ENCODE measurements at regions not wholly inside any gene's neighbourhood (a gene's known extent, or its start where the extent isn't known, plus 50 kb on each side); places are given as distances from the start of the nearest gene placed in this dataset.
"Not testable (repeated sequence)": the region's sequence is repeated elsewhere in the genome, so short reads cannot be mapped to it uniquely, and the experiment has no call there.

DNA sequence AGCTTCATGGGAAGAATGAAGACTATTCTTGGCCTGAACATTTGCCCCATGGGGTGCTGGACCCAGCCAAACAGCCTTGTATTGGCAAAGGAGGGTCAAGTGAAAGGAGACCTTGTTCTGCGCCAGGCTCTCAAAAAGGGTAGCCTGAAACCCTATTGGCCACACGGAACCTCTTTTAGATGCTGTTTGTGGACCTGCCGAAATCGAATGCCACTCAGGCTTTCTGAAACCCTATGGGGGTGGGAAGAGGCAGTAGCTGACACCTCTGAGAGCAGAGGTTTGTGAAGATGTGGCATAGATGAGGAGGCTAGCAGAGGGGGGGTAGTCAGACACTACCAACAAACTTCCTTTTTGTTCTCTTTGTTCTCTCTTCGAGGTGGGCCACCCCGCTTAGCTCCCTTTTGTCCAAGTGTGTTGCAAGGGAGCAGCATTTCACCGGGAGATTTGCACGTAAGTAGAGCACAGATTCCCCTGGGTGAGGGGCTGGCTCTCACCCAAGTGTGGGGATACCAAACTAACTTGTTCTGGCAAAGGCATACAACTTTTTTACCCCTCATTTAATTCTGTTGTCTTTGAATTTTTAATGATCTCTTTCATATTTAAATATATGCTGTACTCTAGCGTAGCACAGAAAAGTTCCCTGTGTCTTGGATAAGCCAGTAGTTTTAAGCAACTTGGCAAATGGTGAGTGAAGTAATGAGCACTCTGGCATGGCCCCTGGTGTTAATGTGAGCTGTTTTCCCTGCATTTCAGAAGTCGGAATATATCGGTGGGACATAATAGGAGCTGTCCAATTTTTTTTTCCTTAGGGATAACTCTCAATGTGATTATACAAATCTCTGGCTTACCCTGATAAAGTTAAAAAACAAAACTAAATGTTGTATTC is 107.7 kb downstream of the SEPTIN7 start:
- in situ Hi-C loops (cut with HindIII; ENCODE audit: low sequenced_read_pairs): no loop called here
- peak; percentile 48 for DNase-seq (ENCODE audit: low spot score)

GRCh38 chr7:35909870-35910357 is 109.1 kb downstream of the SEPTIN7 start:
- no peak for DNase-seq (ENCODE audit: low spot score)
- in situ Hi-C loops (cut with HindIII; ENCODE audit: low sequenced_read_pairs): loop anchor here (10.0 kb wide), 1 partner anchor 205 kb away; no protein-coding TSS in a partner anchor

DNA sequence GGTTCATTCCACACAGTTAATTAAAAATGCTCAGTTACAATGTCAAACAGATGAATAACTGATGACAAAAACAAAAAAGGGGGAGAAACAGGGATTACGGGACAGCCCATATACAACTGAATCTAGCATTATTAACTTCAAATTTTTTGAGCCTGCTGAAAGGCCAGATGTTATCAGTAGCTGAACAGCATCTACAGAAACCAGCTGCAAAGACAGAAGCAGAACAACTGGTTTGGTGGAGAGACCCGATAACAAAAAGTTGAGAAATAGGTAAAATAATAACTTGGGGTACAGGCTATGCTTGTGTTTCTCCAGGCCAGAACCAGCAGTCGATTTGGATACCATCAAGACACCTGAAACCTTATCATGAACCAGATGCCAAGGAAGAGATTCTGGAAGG is 109.8 kb downstream of the SEPTIN7 start:
- not testable (repeated sequence) for DNase-seq (ENCODE audit: low spot score)
- in situ Hi-C loops (cut with HindIII; ENCODE audit: low sequenced_read_pairs): loop anchor here (10.0 kb wide), 1 partner anchor 206 kb away; no protein-coding TSS in a partner anchor

DNA sequence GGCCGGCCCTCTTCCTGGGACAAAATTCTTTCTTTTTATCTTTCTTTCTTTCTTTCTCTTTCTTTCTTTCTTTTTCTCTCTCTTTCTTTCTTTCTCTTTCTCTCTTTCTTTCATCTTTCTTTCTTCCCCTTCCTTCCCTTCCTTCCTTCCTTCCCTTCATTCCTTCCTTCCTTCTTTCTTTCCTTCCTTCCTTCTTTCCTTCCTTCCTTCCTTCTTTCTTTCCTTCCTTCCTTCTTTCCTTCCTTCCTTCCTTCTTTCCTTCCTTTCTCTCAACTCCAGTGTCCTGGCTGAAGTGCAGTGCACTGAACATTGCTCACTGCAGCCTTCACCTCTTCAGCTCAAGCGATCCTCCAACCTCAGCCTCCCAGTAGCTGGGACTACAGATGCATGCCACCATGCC is 112.5 kb downstream of the SEPTIN7 start:
- in situ Hi-C loops (cut with HindIII; ENCODE audit: low sequenced_read_pairs): loop anchor here (10.0 kb wide), 1 partner anchor 209 kb away; no protein-coding TSS in a partner anchor
- DNase-seq (ENCODE audit: low spot score): not testable (repeated sequence)

- not testable (repeated sequence) for DNase-seq (ENCODE audit: low spot score)
- in situ Hi-C loops (cut with HindIII; ENCODE audit: low sequenced_read_pairs): loop anchor here (10.0 kb wide), 1 partner anchor 209 kb away; no protein-coding TSS in a partner anchor
These were observed 113.4 kb downstream of the SEPTIN7 start for GRCh38 chr7:35914214-35914613.

DNA sequence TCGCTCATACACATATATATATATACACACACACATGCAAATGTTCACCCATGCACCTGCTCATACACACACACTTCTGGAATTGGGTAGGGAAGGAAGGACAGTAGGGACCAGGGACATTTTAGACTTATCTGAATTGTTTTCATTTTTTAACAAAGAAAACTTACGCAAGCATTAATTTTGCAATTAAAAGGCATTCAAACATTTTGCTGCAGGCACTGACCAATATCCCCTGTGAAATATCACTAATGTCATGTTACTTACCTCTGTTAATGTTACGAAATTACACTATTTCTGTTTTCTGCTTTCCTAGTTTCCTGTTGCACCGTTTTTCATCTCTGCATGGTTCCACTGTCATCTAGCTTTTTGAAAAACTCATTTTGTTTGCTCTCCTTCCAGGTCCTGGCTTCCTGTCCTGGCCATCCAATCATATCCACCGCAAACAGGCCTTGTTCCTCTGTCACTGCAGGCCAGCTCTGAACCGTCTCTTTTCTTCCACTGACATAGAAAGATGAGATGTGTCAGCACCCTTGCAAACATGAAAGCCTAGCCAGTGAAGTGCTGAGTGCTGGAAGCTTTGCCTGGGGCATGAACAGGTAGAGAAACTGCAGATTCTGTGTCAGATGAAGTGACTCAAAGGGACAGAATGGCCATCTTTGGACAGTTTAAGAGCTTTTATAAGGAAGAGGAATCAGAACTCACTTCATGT is 114.5 kb downstream of the SEPTIN7 start:
- DNase-seq (ENCODE audit: low spot score): not testable (repeated sequence)
- in situ Hi-C loops (cut with HindIII; ENCODE audit: low sequenced_read_pairs): loop anchor here (10.0 kb wide), 1 partner anchor 211 kb away; no protein-coding TSS in a partner anchor

DNA sequence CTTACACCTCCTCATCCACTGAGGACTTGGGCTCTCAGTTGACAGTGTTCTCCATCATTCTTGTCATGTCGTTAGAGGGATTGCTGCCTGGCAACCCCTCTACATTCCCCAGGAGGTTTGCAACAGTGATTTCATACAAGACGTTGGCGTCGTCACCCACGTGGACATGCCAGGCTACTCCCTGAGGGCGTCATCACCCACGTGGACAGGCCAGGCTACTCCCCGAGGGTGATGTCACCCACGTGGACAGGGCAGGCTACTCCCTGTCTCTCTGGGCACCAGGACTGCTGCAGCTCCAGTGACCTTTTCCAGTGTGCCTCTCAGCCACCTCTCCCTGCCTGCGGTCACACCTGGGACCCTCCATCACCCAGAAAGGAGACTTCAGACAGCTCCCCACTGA is 117.4 kb downstream of the SEPTIN7 start:
- DNase-seq (ENCODE audit: low spot score): not testable (repeated sequence)
- in situ Hi-C loops (cut with HindIII; ENCODE audit: low sequenced_read_pairs): loop anchor here (10.0 kb wide), 1 partner anchor 213 kb away; no protein-coding TSS in a partner anchor

DNA sequence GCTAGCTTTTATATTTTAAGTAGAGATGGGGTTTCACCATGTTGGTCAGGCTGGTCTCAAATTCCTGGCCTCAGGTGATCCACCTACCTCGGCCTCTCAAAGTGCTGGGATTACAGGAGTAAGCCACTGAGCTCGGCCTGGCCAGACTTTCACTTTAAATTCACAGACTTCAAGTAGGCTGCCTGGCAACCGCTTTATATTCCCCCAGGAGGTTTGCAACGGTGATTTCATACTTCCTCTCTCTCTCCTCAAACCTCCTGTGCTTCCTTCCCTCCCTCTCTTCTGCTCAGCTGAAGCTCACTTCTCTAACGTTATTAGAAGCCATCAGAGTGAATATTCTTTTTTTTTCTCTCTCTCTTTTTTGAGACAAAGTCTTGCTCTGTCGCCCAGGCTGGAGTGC is 118.8 kb downstream of the SEPTIN7 start:
- in situ Hi-C loops (cut with HindIII; ENCODE audit: low sequenced_read_pairs): loop anchor here (10.0 kb wide), 1 partner anchor 215 kb away; no protein-coding TSS in a partner anchor
- not testable (repeated sequence) for DNase-seq (ENCODE audit: low spot score)

GRCh38 chr7:35921338-35921737 is 120.5 kb downstream of the SEPTIN7 start:
- DNase-seq (ENCODE audit: low spot score); in situ Hi-C loops (cut with HindIII; ENCODE audit: low sequenced_read_pairs): not testable (repeated sequence)

- DNase-seq (ENCODE audit: low spot score); in situ Hi-C loops (cut with HindIII; ENCODE audit: low sequenced_read_pairs): not testable (repeated sequence)
These were observed 123.8 kb downstream of the SEPTIN7 start for GRCh38 chr7:35924668-35925067.

- in situ Hi-C loops (cut with HindIII; ENCODE audit: low sequenced_read_pairs); DNase-seq (ENCODE audit: low spot score): not testable (repeated sequence)
These were observed 126.1 kb downstream of the SEPTIN7 start for GRCh38 chr7:35926966-35927365.

DNA sequence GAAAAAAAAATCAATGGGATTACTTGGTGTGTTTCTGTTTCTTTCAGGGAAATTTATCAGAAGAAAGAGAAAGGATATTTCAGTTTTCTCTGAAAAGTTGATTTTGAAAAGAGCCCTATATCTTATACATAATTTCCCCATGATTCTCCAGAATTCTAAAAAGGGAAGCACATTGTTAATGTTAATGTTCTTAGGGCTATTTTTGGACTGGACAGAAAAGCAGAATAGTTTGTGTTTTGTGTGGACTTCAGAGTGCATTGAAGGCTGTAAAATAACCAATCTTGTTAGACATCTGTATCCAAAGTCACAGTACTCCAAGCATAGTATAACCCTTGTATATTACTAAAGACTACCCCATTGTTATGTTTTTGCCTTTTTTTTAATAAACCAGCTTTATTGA is 130.3 kb downstream of the SEPTIN7 start:
- DNase-seq (ENCODE audit: low spot score); in situ Hi-C loops (cut with HindIII; ENCODE audit: low sequenced_read_pairs): not testable (repeated sequence)

GRCh38 chr7:35931551-35931950 is 130.7 kb downstream of the SEPTIN7 start:
- DNase-seq (ENCODE audit: low spot score); in situ Hi-C loops (cut with HindIII; ENCODE audit: low sequenced_read_pairs): not testable (repeated sequence)

DNA sequence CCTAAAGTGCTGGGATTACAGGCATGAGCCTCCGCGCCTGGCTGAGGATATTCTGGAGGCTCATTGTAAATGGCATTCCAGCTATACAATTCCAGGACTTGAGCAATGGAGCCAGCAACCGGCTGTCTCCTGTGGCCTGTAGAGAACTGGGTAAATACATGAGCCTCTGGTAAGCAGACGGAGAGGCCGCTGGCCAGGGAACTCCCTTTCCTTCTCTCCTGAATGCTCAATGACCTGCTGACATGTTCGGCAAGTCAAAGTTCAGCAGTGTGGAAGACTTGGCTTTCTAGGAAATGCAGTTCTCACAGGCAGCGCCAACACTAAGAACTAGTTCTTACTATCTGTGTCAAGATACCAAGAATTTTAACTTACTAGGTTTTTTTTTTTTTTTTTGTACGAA is 139.8 kb downstream of the SEPTIN7 start:
- DNase-seq (ENCODE audit: low spot score); in situ Hi-C loops (cut with HindIII; ENCODE audit: low sequenced_read_pairs): not testable (repeated sequence)

DNA sequence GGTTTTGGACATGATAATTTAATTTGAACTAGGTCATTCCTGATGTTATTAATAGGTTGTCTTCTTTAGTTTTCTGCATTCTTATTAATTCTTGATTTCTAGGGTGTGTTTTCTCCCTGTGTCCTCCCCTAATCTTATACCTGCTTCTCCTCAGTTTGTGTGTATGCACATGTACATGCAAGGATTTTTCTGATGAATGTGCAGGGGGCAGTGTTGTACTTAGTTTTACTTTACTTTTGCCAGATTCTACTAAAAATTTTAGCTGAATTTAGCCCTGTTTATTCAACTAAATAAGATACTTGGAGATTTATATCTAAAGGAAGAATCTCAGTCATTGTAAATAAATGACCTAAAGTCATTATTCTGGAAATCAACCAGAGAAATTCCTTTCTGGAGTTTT is 144.8 kb downstream of the SEPTIN7 start:
- in situ Hi-C loops (cut with HindIII; ENCODE audit: low sequenced_read_pairs): not testable (repeated sequence)
- peak; percentile 11 for DNase-seq (ENCODE audit: low spot score)

DNA sequence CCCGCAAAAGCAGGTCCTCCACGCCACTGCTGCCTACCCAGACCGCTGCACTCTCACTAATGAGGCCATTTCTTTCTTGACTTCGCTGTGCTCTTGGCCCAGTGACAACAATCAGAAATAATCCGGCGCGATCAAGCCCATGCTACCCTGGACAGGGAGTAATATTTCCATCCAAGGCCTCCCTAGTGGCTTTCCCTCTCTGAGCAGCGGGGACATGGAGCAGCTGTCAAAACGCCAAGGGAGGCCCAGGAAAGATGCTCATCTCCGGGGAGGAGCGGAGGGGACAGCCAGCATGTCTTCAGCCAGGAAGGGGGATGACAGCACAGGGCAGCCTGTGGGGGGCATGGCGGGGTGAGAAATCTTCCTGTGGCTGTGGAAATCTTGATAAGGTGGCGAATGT is 154.9 kb downstream of the SEPTIN7 start:
- in situ Hi-C loops (cut with HindIII; ENCODE audit: low sequenced_read_pairs): not testable (repeated sequence)
- DNase-seq (ENCODE audit: low spot score): peak; percentile 55

DNA sequence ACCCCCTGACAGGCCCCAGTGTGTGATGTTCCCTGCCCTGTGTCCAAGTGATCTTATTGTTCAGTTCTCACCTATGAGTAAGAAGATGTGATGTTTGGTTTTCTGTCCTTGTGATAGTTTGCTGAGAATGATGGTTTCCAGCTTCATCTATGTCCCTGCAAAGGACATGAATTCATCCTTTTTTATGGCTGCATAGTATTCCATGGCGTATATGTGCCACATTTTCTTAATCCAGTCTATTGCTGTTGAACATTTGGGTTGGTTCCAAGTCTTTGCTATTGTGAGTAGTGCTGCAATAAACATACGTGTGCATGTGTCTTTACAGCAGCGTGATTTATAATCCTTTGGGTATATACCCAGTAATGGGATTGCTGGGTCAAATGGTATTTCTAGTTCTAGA is 156.1 kb downstream of the SEPTIN7 start:
- in situ Hi-C loops (cut with HindIII; ENCODE audit: low sequenced_read_pairs); DNase-seq (ENCODE audit: low spot score): not testable (repeated sequence)

GRCh38 chr7:35961260-35961659 is 160.4 kb downstream of the SEPTIN7 start:
- DNase-seq (ENCODE audit: low spot score); in situ Hi-C loops (cut with HindIII; ENCODE audit: low sequenced_read_pairs): not testable (repeated sequence)

GRCh38 chr7:35962607-35963006 is 161.8 kb downstream of the SEPTIN7 start:
- in situ Hi-C loops (cut with HindIII; ENCODE audit: low sequenced_read_pairs); DNase-seq (ENCODE audit: low spot score): not testable (repeated sequence)

Data from G401 (cell line).